ENCODE measurements at regions not wholly inside any gene's neighbourhood (a gene's known extent, or its start where the extent isn't known, plus 50 kb on each side); places are given as distances from the start of the nearest gene placed in this dataset.
"Not testable (repeated sequence)": the region's sequence is repeated elsewhere in the genome, so short reads cannot be mapped to it uniquely, and the experiment has no call there.

DNA sequence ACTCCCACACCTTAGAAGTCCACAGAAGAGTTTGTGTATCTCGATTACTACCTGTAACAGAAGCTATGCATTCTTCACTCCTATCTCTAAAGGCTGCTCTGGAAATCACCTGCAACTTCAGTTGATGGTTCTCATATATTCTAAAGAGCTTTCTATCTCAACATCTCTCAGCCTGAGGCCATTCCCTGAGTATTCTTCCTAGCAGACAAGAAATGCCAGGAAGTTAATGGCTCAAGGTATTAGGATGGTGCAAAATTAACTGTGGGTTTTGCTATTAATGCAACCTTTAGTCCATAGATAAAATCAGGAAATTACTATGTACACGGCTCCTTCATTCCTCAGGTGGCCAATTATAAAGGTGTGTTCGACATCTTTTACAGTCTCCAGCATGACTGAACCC lies 290.1 kb downstream of the ZNF716 start:
- H3K4me3 Mint-ChIP-seq; H3K4me1 Mint-ChIP-seq (ENCODE audit: low read depth); H3K9me3 Mint-ChIP-seq; H3K27me3 Mint-ChIP-seq (ENCODE audit: low read depth); ATAC-seq (replicated peaks in 1 of 2); H3K36me3 Mint-ChIP-seq (ENCODE audit: insufficient read depth in 2 of 2); DNase-seq; H3K27ac Mint-ChIP-seq: not testable (repeated sequence)

- no peak for DNase-seq
- Mint-ChIP-seq H3K27me3 (ENCODE audit: low read depth) (no peaks in the 10 kb centered on the region), H3K4me1 (ENCODE audit: low read depth) (no peaks in the 10 kb centered on the region), H3K36me3 (ENCODE audit: insufficient read depth in 2 of 2) (peaks cover 11 to 20% of the 10 kb centered on the region in 2 donors), H3K9me3 (peaks cover 9 to 16% of the 10 kb centered on the region in 2 donors), H3K27ac (no peak overlapping the region), H3K4me3 (no peak overlapping the region)
- ATAC-seq (replicated peaks in 1 of 2), result no peak
These were observed 319.2 kb downstream of the ZNF716 start for GRCh38 chr7:57769131-57769530.

DNA sequence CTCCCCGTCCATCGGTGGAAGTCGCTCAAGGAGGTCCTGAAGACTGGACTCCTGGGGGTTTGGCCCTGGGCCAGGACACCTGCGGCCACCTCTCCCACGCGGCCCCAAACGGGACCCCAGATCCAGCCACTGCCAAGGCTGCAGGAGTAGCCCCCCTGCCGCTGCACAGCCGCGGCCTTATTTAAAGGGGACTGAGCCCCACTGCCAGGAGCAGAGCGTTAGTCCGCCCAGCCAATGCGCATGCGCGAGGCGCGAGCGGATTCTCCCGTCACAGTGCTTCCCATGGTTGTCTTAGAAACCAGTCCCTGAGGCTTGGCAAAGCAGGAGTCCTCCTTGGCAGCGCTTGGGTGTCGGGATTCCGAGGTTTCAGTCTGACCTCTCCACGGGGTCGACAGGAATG lies 320.0 kb downstream of the ZNF716 start:
- DNase-seq, result no peak
- ATAC-seq (replicated peaks in 1 of 2), result no peak
- Mint-ChIP-seq H3K4me1 (ENCODE audit: low read depth) (no peaks in the 10 kb centered on the region), H3K27ac (no peak overlapping the region), H3K36me3 (ENCODE audit: insufficient read depth in 2 of 2) (peaks cover 11 to 21% of the 10 kb centered on the region in 2 donors), H3K9me3 (peaks cover 9 to 16% of the 10 kb centered on the region in 2 donors), H3K4me3 (no peak overlapping the region), H3K27me3 (ENCODE audit: low read depth) (no peaks in the 10 kb centered on the region)

DNA sequence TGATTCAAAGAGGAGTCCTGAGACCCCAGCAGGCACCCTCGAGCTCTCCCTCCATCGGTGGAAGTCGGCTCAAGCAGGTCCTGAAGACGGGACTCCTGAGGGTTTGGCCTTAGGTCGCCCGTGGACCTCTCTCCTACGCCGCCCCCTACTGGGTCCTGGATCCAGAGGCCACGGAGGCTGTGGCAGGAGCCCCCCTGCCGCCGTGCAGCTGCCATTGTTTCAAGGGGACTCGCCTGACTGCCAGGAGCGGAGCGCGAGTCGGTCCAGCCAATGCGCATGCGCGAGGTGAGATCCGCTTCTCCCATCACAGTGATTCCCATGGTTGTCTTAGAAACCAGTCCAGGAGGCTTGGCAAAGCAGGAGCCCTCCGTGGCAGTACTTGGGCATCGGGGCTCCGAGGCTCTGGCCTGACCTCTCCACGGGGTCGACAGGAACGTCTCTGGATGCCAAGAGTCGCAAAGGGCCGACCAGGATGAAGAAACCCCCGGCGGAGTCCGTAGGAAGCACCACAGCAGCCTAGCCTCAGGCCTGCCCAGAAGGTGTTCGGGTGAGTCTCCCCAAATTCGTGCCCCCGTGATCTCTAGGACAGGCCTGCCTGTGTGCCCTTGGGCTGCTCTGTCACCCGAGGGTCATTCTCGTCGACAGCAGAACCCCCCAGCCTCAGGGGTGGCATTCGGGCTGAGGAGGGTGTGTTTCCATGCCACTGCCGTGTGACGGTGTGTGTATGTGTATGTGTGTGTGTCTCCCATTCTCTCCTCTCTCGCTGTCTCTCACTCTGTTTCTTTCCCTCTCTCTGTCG lies 322.3 kb downstream of the ZNF716 start:
- Mint-ChIP-seq H3K4me3 (no peak overlapping the region), H3K36me3 (ENCODE audit: insufficient read depth in 2 of 2) (peaks cover 16 to 27% of the 10 kb centered on the region in 2 donors), H3K27ac (no peak overlapping the region), H3K9me3 (peaks cover 11 to 20% of the 10 kb centered on the region in 2 donors), H3K27me3 (ENCODE audit: low read depth) (no peaks in the 10 kb centered on the region), H3K4me1 (ENCODE audit: low read depth) (no peaks in the 10 kb centered on the region)
- DNase-seq (no peak), ATAC-seq (replicated peaks in 1 of 2) (no peak)

GRCh38 chr7:57774300-57774699 lies 324.3 kb downstream of the ZNF716 start:
- DNase-seq, result no peak
- ATAC-seq (replicated peaks in 1 of 2), result no peak
- Mint-ChIP-seq H3K4me1 (ENCODE audit: low read depth) (no peaks in the 10 kb centered on the region), H3K27me3 (ENCODE audit: low read depth) (no peaks in the 10 kb centered on the region), H3K9me3 (peaks cover 13 to 22% of the 10 kb centered on the region in 2 donors), H3K4me3 (no peak overlapping the region), H3K36me3 (ENCODE audit: insufficient read depth in 2 of 2) (peaks cover 16 to 27% of the 10 kb centered on the region in 2 donors), H3K27ac (no peak overlapping the region)

DNA sequence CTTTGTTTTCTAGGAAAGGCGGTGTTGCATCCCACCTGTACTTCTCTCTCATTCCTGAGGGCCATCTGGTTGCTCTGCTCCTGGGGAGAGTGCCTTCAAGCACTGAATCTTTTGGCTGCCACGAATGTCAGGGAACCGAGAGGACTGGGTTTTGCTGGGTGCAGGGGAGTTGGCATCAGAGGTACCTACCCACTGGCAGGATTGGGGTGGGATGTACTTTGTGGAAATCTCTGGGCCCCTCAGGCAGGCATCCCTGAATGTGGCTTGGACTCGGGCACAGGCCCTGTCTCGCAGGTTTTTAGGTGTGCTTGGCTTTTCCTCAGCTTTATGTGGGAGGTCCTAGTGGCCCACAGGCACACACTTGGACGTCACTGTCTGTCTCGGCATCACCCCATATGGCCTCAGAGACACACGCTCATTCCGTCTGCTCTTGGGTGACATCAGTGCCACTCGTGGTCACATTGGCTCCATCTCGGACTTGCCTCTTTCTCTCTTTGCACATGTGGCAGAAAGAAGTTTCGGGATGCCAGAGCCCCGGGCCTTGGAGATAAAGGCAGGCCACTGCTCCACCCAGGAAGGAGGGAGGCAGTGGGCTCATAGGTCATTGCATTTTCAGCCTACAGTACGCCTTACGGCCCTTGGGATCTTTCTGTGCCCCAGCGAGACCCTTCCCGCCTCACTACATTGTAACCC lies 325.6 kb downstream of the ZNF716 start:
- H3K4me3 Mint-ChIP-seq, result no peak overlapping the region
- no peak for ATAC-seq (replicated peaks in 1 of 2)
- peaks cover 13 to 20% of the 10 kb centered on the region in 2 donors for H3K9me3 Mint-ChIP-seq
- no peaks in the 10 kb centered on the region for H3K27me3 Mint-ChIP-seq (ENCODE audit: low read depth)
- no peak overlapping the region for H3K27ac Mint-ChIP-seq
- H3K4me1 Mint-ChIP-seq (ENCODE audit: low read depth), result no peaks in the 10 kb centered on the region
- peaks cover 16 to 26% of the 10 kb centered on the region in 2 donors for H3K36me3 Mint-ChIP-seq (ENCODE audit: insufficient read depth in 2 of 2)
- no peak for DNase-seq

- not testable (repeated sequence) for H3K27me3 Mint-ChIP-seq (ENCODE audit: low read depth); ATAC-seq (replicated peaks in 1 of 2); H3K27ac Mint-ChIP-seq; DNase-seq; H3K4me1 Mint-ChIP-seq (ENCODE audit: low read depth); H3K4me3 Mint-ChIP-seq
- Mint-ChIP-seq H3K9me3 (peaks cover 11 to 18% of the 10 kb centered on the region in 2 donors), H3K36me3 (ENCODE audit: insufficient read depth in 2 of 2) (peaks cover 14 to 22% of the 10 kb centered on the region in 2 donors)
These were observed 326.3 kb downstream of the ZNF716 start for GRCh38 chr7:57776136-57776856.

DNA sequence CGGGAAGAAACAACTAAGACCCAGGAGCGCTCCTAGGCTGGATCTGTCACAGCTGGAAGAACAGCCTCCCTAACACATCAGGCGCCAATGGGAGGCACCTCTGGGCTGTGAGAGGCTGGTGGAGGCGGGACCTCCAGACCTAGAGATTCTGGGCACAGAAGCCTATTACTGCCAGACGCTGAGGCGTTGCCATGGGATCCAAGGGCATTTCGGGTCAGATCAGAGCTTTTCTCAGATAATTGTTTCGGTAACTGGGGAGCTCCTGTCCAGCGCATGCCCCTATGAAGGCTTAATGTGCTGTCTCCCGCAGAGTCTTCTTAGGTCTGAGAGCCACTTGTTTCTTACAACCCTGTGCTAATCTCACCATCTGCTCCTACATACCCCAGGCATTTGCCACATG lies 339.2 kb downstream of the ZNF716 start:
- DNase-seq (no peak), ATAC-seq (replicated peaks in 1 of 2) (no peak)
- H3K27me3 Mint-ChIP-seq (ENCODE audit: low read depth), result no peaks in the 10 kb centered on the region
- H3K4me3 Mint-ChIP-seq, result no peak overlapping the region
- H3K9me3 Mint-ChIP-seq, result peaks cover 7 to 9% of the 10 kb centered on the region in 2 donors
- no peaks in the 10 kb centered on the region for H3K36me3 Mint-ChIP-seq (ENCODE audit: insufficient read depth in 2 of 2)
- no peak overlapping the region for H3K27ac Mint-ChIP-seq
- H3K4me1 Mint-ChIP-seq (ENCODE audit: low read depth), result no peaks in the 10 kb centered on the region

DNA sequence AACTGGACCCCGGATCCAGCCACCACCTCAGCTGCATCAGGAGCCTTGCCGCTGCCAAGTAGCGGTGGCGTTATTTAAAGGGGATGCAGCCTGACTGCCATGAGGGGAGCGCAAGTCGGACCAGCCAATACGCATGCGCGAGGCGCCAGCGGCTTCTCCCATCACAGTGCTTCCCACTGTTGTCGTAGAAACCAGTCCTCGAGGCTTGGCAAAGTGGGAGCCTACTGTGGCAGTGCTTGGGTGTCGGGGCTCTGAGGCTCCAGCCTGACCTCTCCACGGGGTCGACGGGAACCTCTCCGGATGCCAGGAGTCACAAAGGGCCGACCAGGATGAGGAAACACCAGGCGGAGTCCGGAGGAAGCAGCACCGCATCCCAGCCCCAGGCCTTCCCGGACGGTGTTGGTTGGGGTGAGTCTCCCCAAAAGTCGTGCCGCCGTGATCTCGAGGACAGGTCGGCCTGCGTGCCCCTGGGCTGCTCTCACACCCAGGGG lies 369.6 kb downstream of the ZNF716 start:
- no peak for DNase-seq
- Mint-ChIP-seq H3K27me3 (ENCODE audit: low read depth) (no peaks in the 10 kb centered on the region), H3K27ac (no peak overlapping the region), H3K36me3 (ENCODE audit: insufficient read depth in 2 of 2) (peaks cover 11 to 17% of the 10 kb centered on the region in 2 donors), H3K4me1 (ENCODE audit: low read depth) (no peaks in the 10 kb centered on the region), H3K9me3 (peaks cover 12 to 13% of the 10 kb centered on the region in 2 donors), H3K4me3 (no peak overlapping the region)
- ATAC-seq (replicated peaks in 1 of 2), result no peak

GRCh38 chr7:57820477-57820876 lies 370.5 kb downstream of the ZNF716 start:
- H3K27me3 Mint-ChIP-seq (ENCODE audit: low read depth), result no peaks in the 10 kb centered on the region
- H3K4me3 Mint-ChIP-seq, result no peak overlapping the region
- peaks cover 12 to 13% of the 10 kb centered on the region in 2 donors for H3K9me3 Mint-ChIP-seq
- ATAC-seq (replicated peaks in 1 of 2) (no peak), DNase-seq (no peak)
- H3K36me3 Mint-ChIP-seq (ENCODE audit: insufficient read depth in 2 of 2), result peaks cover 15 to 18% of the 10 kb centered on the region in 2 donors
- no peak overlapping the region for H3K27ac Mint-ChIP-seq
- H3K4me1 Mint-ChIP-seq (ENCODE audit: low read depth), result no peaks in the 10 kb centered on the region

- Mint-ChIP-seq H3K36me3 (ENCODE audit: insufficient read depth in 2 of 2) (peaks cover 15 to 18% of the 10 kb centered on the region in 2 donors), H3K4me1 (ENCODE audit: low read depth) (no peaks in the 10 kb centered on the region), H3K9me3 (peaks cover 12 to 13% of the 10 kb centered on the region in 2 donors), H3K27ac (no peak overlapping the region), H3K27me3 (ENCODE audit: low read depth) (no peaks in the 10 kb centered on the region), H3K4me3 (no peak overlapping the region)
- ATAC-seq (replicated peaks in 1 of 2) (no peak), DNase-seq (no peak)
These were observed 371.7 kb downstream of the ZNF716 start for GRCh38 chr7:57821438-57822382.

- not testable (repeated sequence) for DNase-seq; ATAC-seq (replicated peaks in 1 of 2); H3K27ac Mint-ChIP-seq; H3K4me3 Mint-ChIP-seq; H3K4me1 Mint-ChIP-seq (ENCODE audit: low read depth); H3K27me3 Mint-ChIP-seq (ENCODE audit: low read depth); H3K9me3 Mint-ChIP-seq
- H3K36me3 Mint-ChIP-seq (ENCODE audit: insufficient read depth in 2 of 2), result peaks cover 11 to 13% of the 10 kb centered on the region in 2 donors
These were observed 376.6 kb downstream of the ZNF716 start for GRCh38 chr7:57826548-57826947.

All from activated T-cell treated with anti-CD3 and anti-CD28 coated beads, Interleukin-2, amount 50 U/mL, for 72 hours (primary cell).